ENCODE measurements at regions not wholly inside any gene's neighbourhood (a gene's known extent, or its start where the extent isn't known, plus 50 kb on each side); places are given as distances from the start of the nearest gene placed in this dataset.
"Not testable (repeated sequence)": the region's sequence is repeated elsewhere in the genome, so short reads cannot be mapped to it uniquely, and the experiment has no call there.

DNA sequence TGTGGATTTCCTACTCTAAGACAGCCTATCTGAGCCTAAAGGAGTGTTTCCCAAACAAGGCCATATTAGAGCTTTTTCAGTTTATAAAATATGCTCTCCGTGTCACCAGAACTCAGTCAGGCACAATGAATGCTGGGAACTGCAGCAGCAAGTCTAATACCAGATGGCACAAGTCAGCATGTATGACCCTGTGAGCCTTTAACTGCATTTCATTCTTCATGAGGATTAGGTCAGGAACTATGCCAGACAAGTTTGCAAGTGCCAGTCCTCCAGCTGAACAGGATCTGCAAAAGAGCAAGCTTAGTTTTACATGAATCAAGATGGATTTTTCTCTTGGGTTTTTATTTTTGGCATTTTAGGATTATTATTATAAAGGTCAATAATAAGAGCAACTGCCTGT, 66.7 kb upstream of the SAMD5 start:
- Histone ChIP-seq H3K4me1 (ENCODE audit: low read depth) (no peaks in the 10 kb centered on the region), H3K36me3 (ENCODE audit: low read depth) (no peaks in the 10 kb centered on the region), H3K4me3 (no peak overlapping the region), H3K9me3 (no peaks in the 10 kb centered on the region)
- DNase-seq (no peak), ATAC-seq (no peak)
- TF ChIP-seq, protein P1, sequence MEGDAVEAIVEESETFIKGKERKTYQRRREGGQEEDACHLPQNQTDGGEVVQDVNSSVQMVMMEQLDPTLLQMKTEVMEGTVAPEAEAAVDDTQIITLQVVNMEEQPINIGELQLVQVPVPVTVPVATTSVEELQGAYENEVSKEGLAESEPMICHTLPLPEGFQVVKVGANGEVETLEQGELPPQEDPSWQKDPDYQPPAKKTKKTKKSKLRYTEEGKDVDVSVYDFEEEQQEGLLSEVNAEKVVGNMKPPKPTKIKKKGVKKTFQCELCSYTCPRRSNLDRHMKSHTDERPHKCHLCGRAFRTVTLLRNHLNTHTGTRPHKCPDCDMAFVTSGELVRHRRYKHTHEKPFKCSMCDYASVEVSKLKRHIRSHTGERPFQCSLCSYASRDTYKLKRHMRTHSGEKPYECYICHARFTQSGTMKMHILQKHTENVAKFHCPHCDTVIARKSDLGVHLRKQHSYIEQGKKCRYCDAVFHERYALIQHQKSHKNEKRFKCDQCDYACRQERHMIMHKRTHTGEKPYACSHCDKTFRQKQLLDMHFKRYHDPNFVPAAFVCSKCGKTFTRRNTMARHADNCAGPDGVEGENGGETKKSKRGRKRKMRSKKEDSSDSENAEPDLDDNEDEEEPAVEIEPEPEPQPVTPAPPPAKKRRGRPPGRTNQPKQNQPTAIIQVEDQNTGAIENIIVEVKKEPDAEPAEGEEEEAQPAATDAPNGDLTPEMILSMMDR (IDR thresholded peaks at IDR 0.05), result no peak
- intact Hi-C loops (cut with DNase I, micrococcal nuclease), result no loop called here

DNA sequence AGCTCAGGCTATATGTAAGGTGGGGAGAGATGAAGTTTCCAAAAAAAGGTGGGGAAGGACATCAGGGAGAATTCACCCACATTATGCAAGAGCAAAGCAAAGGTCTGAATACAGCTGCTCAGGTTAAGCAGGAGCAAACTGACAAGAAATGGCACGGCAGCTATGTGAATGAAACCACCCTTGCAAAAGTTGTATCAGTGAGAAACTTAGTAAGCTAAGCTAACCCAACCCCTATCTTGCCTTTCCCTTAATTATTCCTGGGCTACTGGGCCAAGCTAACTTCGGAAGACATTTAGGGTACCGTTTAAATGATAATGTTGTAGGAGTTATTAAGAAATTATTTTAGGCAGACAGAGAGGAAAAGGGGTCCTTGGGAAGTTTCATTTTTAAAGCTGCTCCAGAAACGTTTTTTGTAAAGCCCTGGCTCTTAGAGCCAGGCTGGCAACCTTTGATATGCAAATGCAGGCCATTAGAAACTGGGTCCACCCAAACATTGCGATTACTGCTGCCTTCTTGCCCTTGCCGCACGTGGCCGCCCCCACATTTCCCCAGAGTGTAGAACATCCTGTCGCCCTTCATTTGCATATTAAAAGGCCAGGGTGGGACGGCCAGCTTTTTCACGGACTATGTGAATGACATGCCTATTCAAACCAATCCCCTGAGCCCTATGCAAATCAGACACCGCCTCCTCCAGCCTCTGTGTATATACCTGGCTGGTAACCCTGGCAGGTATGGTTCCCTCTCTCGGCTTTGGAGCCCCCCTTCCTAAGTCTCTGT, 60.5 kb upstream of the SAMD5 start:
- Histone ChIP-seq H3K36me3 (ENCODE audit: low read depth) (no peaks in the 10 kb centered on the region), H3K4me3 (no peak overlapping the region), H3K4me1 (ENCODE audit: low read depth) (no peaks in the 10 kb centered on the region), H3K9me3 (no peaks in the 10 kb centered on the region)
- ATAC-seq, result peak; percentile 60
- TF ChIP-seq, protein P1 (IDR thresholded peaks at IDR 0.05), result no peak
- intact Hi-C loops (cut with DNase I, micrococcal nuclease), result no loop called here
- no peak for DNase-seq

DNA sequence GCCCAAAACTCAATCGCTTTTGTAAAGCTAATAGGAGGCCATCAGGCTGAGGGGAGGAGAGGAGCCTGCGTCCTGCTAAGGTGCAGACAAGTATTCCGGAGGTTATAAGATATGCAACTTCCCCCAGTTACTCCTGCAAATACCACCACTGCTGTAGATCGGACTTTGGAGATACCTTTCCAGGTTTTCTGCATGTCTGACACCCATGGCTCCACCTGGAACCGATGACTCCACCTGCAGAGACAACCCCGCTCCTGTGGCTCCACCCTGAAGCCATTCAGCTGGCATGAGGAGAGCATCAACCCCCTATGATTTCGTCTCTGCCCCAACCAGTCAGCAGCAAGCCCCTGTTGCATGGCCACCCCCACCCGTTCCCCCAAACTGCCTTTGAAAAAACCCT, 59.7 kb upstream of the SAMD5 start:
- ATAC-seq (no peak), DNase-seq (no peak)
- Histone ChIP-seq H3K4me1 (ENCODE audit: low read depth) (no peaks in the 10 kb centered on the region), H3K9me3 (no peaks in the 10 kb centered on the region), H3K4me3 (no peak overlapping the region), H3K36me3 (ENCODE audit: low read depth) (no peaks in the 10 kb centered on the region)
- intact Hi-C loops (cut with DNase I, micrococcal nuclease), result no loop called here
- TF ChIP-seq, protein P1 (IDR thresholded peaks at IDR 0.05), result no peak

DNA sequence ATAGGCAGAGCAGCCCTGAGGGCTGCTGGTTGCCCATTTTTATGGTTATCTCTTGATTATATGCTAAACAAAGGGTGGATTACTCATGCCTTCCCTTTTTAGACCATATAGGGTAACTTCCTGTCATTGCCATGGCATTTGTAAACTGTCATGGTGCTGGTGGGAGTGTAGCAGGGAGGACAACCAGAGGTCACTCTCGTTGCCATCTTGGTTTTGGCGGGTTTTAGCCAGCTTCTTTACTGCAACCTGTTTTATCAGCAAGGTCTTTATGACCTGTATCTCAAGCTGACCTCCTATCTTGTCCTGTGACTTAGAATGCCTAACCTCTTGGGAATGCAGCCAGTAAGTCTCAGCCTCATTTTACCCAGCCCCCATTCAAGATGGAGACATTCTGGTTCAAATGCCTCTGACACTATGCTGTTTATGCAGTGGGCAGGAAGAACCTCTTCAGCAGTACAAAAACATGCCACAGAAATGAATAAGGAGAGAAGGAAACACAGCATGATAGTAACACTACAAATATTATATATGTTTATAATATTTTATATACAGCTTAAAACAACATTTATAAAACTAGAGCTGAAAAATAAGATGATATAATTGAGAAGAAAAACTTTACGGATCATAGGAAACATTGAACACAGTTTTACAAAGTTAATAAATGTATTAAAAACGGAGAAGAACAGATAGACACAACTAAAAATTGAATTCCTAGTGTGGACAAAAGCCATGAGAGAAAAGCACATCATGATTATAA, 58.9 kb upstream of the SAMD5 start:
- TF ChIP-seq, protein P1 (IDR thresholded peaks at IDR 0.05), result no peak
- ATAC-seq (no peak), DNase-seq (no peak)
- intact Hi-C loops (cut with DNase I, micrococcal nuclease), result no loop called here
- Histone ChIP-seq H3K36me3 (ENCODE audit: low read depth) (no peaks in the 10 kb centered on the region), H3K9me3 (no peaks in the 10 kb centered on the region), H3K4me1 (ENCODE audit: low read depth) (no peaks in the 10 kb centered on the region), H3K4me3 (no peak overlapping the region)

DNA sequence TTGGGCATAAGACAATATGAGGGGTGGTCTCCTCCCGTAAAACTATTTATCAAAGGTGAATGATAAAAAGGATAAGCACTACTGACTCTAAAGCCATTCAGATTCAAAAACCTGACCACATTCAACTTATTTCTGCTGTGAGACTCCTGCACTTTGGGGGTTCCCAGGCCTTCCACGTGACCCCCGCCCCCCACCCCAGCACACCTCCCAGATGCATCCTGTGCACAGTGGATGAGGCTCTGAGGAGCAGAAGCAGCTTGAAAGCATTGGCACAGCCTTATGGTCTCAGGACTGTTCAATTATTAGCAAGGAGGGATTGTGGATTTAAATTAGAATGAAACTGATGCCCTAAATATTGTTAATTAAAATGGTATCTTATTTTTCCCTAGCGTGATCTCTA, 55.1 kb upstream of the SAMD5 start:
- no peak for ATAC-seq
- no peak overlapping the region for H3K4me3 ChIP-seq
- no peaks in the 10 kb centered on the region for H3K4me1 ChIP-seq (ENCODE audit: low read depth)
- intact Hi-C loops (cut with DNase I, micrococcal nuclease), result no loop called here
- no peaks in the 10 kb centered on the region for H3K36me3 ChIP-seq (ENCODE audit: low read depth)
- no peak for DNase-seq
- TF ChIP-seq, protein P1 (IDR thresholded peaks at IDR 0.05), result no peak
- no peaks in the 10 kb centered on the region for H3K9me3 ChIP-seq

DNA sequence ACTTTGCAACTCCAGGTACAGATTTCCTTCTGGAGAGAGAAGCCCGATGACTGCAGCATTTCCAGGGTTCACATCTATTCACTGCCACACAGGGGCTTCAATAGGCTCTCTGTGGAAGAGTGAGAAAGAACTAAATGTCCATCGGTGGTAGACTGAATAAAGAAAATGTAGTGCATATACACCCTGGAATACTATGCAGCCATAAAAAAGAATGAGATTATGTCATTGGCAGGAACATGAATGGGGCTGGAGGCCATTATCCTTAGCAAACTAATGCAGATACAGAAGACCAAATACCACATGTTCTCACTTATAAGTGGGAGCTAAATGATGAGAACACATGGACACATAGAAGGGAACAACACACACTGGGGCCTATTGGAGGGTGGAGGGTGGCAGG, 53.6 kb upstream of the SAMD5 start:
- H3K9me3 ChIP-seq; intact Hi-C loops (cut with DNase I, micrococcal nuclease); H3K36me3 ChIP-seq (ENCODE audit: low read depth); H3K4me1 ChIP-seq (ENCODE audit: low read depth); ATAC-seq; DNase-seq; H3K4me3 ChIP-seq: not testable (repeated sequence)

Data from mucosa of descending colon (tissue), 3 donors.